Ovary (tissue), 3 donors: ENCODE measurements at regions not wholly inside any gene's neighbourhood (a gene's known extent, or its start where the extent isn't known, plus 50 kb on each side); places are given as distances from the start of the nearest gene placed in this dataset.

Experiments used
- POLR2A ChIP-seq: fragments of 450-650 bp; IDR thresholded peaks from one replicate; pipeline ENCODE4 v1.6.1; 2017; ENCODE audit warnings: antibody characterized with exemption, mild to moderate bottlenecking, moderate library complexity
- TF ChIP-seq, protein P1 (sequence below), 3 donors: fragments of 450-650 bp in 2 of 3; fragments of 200-600 bp in 1 of 3; IDR thresholded peaks; one replicate each; pipeline versions ENCODE4 v1.5.1 to v1.8.0; 2016 to 2022; ENCODE audit warnings: antibody characterized with exemption in 3 of 3, mild to moderate bottlenecking in 1 of 3
- donor health status: DM: no; HTN: no; CAD: no.

DNA sequence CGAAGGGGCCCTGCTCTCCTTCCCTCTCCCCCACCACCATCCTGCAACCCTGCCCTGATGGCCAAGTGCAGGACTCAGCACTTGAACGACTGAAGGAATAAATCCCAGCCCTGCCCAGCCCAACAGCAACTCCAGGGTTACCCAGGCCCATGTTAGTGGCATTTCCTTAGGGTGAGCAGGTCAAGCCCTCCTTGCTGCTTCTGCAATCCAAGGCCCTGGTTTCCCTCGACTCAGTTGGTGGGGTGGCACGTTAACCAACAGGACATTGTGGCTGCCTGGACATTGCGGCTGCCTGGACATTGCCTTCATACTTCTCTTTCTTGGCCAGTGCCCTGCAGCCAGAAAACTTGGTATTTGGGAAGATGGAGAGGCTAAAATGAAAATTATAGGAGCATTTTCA lies 141.4 kb downstream of the TRIM29 start:
- TF ChIP-seq POLR2A, result no peak
- TF ChIP-seq, protein P1, sequence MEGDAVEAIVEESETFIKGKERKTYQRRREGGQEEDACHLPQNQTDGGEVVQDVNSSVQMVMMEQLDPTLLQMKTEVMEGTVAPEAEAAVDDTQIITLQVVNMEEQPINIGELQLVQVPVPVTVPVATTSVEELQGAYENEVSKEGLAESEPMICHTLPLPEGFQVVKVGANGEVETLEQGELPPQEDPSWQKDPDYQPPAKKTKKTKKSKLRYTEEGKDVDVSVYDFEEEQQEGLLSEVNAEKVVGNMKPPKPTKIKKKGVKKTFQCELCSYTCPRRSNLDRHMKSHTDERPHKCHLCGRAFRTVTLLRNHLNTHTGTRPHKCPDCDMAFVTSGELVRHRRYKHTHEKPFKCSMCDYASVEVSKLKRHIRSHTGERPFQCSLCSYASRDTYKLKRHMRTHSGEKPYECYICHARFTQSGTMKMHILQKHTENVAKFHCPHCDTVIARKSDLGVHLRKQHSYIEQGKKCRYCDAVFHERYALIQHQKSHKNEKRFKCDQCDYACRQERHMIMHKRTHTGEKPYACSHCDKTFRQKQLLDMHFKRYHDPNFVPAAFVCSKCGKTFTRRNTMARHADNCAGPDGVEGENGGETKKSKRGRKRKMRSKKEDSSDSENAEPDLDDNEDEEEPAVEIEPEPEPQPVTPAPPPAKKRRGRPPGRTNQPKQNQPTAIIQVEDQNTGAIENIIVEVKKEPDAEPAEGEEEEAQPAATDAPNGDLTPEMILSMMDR (IDR thresholded peaks at IDR 0.05), result no peak
